ENCODE measurements at regions not wholly inside any gene's neighbourhood (a gene's known extent, or its start where the extent isn't known, plus 50 kb on each side); places are given as distances from the start of the nearest gene placed in this dataset.

- no peak for FAIRE-seq
- TF ChIP-seq, protein P1, sequence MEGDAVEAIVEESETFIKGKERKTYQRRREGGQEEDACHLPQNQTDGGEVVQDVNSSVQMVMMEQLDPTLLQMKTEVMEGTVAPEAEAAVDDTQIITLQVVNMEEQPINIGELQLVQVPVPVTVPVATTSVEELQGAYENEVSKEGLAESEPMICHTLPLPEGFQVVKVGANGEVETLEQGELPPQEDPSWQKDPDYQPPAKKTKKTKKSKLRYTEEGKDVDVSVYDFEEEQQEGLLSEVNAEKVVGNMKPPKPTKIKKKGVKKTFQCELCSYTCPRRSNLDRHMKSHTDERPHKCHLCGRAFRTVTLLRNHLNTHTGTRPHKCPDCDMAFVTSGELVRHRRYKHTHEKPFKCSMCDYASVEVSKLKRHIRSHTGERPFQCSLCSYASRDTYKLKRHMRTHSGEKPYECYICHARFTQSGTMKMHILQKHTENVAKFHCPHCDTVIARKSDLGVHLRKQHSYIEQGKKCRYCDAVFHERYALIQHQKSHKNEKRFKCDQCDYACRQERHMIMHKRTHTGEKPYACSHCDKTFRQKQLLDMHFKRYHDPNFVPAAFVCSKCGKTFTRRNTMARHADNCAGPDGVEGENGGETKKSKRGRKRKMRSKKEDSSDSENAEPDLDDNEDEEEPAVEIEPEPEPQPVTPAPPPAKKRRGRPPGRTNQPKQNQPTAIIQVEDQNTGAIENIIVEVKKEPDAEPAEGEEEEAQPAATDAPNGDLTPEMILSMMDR (IDR thresholded peaks at IDR 0.05; ENCODE audit: borderline replicate concordance, extremely low read depth, insufficient read depth) = no peak
- H3K4me3 ChIP-seq (ENCODE audit: low read length in 3 of 3) = no peak overlapping the region
- no peak overlapping the region for H3K9ac ChIP-seq (ENCODE audit: low read length in 3 of 3)
- intact Hi-C loops (cut with DNase I) = no loop called here
- no peak for DNase-seq
- no peaks in the 10 kb centered on the region for H3K27me3 ChIP-seq (ENCODE audit: control insufficient read depth, insufficient read depth, low read length)
- no peaks in the 10 kb centered on the region for H3K9me3 ChIP-seq (ENCODE audit: control insufficient read depth in 2 of 3, insufficient read depth in 1 of 3, low read length in 3 of 3)
- peaks cover 0 to 4% (median 0%) of the 10 kb centered on the region in 3 donors for H3K4me1 ChIP-seq (ENCODE audit: control insufficient read depth in 2 of 3, insufficient read depth in 2 of 3, low read depth in 1 of 3, low read length in 3 of 3)
- H3K27ac ChIP-seq (ENCODE audit: low read depth in 2 of 2, low read length in 2 of 2) = no peak overlapping the region
- H3K36me3 ChIP-seq (ENCODE audit: control insufficient read depth in 2 of 3, insufficient read depth in 3 of 3, low read length in 3 of 3) = no peaks in the 10 kb centered on the region
These were observed 740.7 kb downstream of the DHX35 start for GRCh38 chr20:39702701-39703349.

DNA sequence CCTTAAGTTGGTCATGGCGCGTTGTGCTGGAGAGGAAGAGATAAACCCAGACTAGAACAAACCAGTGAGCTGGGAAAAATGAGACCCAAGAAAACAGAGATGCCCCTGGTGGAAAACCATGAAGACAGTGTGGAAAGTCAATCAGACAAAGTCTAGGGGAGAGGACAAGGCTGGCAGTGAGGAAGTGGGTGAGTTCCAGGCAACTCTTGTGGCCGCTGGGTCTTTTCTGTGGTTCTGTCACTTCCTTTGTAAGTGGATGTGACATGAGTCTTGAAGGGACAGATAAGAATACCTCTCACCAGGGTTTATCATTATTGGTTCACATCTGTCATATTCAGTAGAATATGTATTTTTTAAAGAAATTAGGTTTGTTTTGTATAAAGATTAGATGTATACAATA, 738.4 kb downstream of the DHX35 start:
- H3K27ac ChIP-seq (ENCODE audit: low read depth in 2 of 2, low read length in 2 of 2) = no peak overlapping the region
- H3K27me3 ChIP-seq (ENCODE audit: control insufficient read depth, insufficient read depth, low read length) = no peaks in the 10 kb centered on the region
- intact Hi-C loops (cut with DNase I) = no loop called here
- H3K9me3 ChIP-seq (ENCODE audit: control insufficient read depth in 2 of 3, insufficient read depth in 1 of 3, low read length in 3 of 3) = no peaks in the 10 kb centered on the region
- no peaks in the 10 kb centered on the region for H3K36me3 ChIP-seq (ENCODE audit: control insufficient read depth in 2 of 3, insufficient read depth in 3 of 3, low read length in 3 of 3)
- no peak for DNase-seq
- H3K4me3 ChIP-seq (ENCODE audit: low read length in 3 of 3) = no peak overlapping the region
- no peak for FAIRE-seq
- H3K9ac ChIP-seq (ENCODE audit: low read length in 3 of 3) = no peak overlapping the region
- peaks cover 0 to 4% (median 0%) of the 10 kb centered on the region in 3 donors for H3K4me1 ChIP-seq (ENCODE audit: control insufficient read depth in 2 of 3, insufficient read depth in 2 of 3, low read depth in 1 of 3, low read length in 3 of 3)
- TF ChIP-seq, protein P1 (IDR thresholded peaks at IDR 0.05; ENCODE audit: borderline replicate concordance, extremely low read depth, insufficient read depth) = no peak

DNA sequence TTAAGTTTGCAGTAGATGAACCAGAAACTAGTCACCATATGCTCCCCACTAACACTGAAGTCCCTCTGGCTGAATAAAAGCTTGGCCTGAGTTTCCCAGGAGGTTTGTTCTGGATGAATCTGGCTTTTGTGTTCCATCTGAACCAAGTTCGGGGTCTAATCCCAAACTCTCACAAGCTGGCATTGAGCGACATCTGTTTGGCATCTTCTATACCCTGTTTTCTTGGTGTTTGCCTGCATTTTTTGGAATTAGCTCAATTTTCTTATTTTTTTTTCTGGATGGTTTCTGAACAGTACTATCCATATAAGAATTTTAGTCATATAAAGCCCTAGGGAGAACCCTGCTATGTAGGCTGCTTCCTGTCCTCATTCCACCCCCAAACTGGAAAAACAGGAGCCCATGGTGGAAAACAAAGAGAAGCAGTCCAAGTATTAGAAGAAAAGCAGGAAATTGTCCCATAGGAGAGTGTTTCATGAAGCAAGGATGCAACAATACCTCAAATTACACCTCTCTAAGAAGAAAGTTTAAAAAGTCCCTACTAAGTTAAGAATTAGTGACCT, 737.1 kb downstream of the DHX35 start:
- intact Hi-C loops (cut with DNase I) = no loop called here
- TF ChIP-seq, protein P1 (IDR thresholded peaks at IDR 0.05; ENCODE audit: borderline replicate concordance, extremely low read depth, insufficient read depth) = no peak
- Histone ChIP-seq H3K27ac (ENCODE audit: low read depth in 2 of 2, low read length in 2 of 2) (no peak overlapping the region), H3K9me3 (ENCODE audit: control insufficient read depth in 2 of 3, insufficient read depth in 1 of 3, low read length in 3 of 3) (no peaks in the 10 kb centered on the region), H3K4me1 (ENCODE audit: control insufficient read depth in 2 of 3, insufficient read depth in 2 of 3, low read depth in 1 of 3, low read length in 3 of 3) (peaks cover 0 to 4% (median 0%) of the 10 kb centered on the region in 3 donors), H3K4me3 (ENCODE audit: low read length in 3 of 3) (no peak overlapping the region), H3K9ac (ENCODE audit: low read length in 3 of 3) (no peak overlapping the region), H3K27me3 (ENCODE audit: control insufficient read depth, insufficient read depth, low read length) (no peaks in the 10 kb centered on the region), H3K36me3 (ENCODE audit: control insufficient read depth in 2 of 3, insufficient read depth in 3 of 3, low read length in 3 of 3) (no peaks in the 10 kb centered on the region)
- no peak for DNase-seq
- FAIRE-seq = no peak

Data from kidney (tissue), 13 donors.